ENCODE measurements at regions not wholly inside any gene's neighbourhood (a gene's known extent, or its start where the extent isn't known, plus 50 kb on each side); places are given as distances from the start of the nearest gene placed in this dataset.

DNA sequence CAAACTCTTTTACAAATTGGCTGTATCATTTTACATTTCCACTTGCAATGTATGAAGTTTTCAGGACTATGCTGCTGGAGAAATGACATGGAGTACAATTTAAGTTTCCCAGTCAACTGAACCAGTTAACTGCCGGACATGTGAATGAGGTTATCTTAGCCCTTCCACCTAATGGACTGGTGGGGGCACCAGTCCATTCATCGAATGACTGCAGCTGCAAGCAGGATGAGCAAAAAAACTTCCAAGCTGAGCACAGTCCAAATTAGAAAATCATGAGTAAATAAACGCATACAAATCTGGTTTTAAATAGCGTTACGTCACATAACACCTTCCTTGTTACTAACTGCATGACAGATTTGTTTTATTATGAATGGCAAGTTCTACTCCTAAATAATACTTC, 1131.5 kb downstream of the PCDH18 start:
- Histone ChIP-seq H3K56ac (ENCODE audit: extremely low read depth, insufficient read depth, low read length) (no peak overlapping the region), H2BK15ac (ENCODE audit: low read depth, low read length) (no peak overlapping the region), H3K27ac (ENCODE audit: insufficient read depth, low read length) (no peak overlapping the region), H2AK5ac (ENCODE audit: low read depth, low read length) (no peak overlapping the region), H4K5ac (ENCODE audit: low read depth, low read length) (no peak overlapping the region), H3K27me3 (ENCODE audit: control insufficient read depth, insufficient read depth, low read length) (no peaks in the 10 kb centered on the region), H3K9me3 (ENCODE audit: control insufficient read depth, insufficient read depth, low read length) (no peaks in the 10 kb centered on the region), H2BK20ac (ENCODE audit: low read depth, low read length) (no peak overlapping the region), H3K9me1 (ENCODE audit: insufficient read depth, low read length) (no peaks in the 10 kb centered on the region), H3K14ac (replicated peaks; ENCODE audit: low read depth, low read length) (no peak overlapping the region), H4K91ac (ENCODE audit: insufficient read depth, low read depth, low read length) (no peak overlapping the region), H3K23ac (ENCODE audit: low read depth, low read length) (no peak overlapping the region), H4K8ac (ENCODE audit: low read depth in 2 of 2, low read length in 2 of 2) (no peak overlapping the region), H4K20me1 (ENCODE audit: insufficient read depth, low read length) (no peaks in the 10 kb centered on the region), H3K4me3 (ENCODE audit: insufficient read depth, low read depth, low read length) (no peak overlapping the region), H3K36me3 (ENCODE audit: control insufficient read depth, insufficient read depth, low read length) (no peaks in the 10 kb centered on the region), H2AK9ac (replicated peaks; ENCODE audit: low read depth, low read length, poor library complexity) (no peak overlapping the region), H3K79me1 (ENCODE audit: low read depth in 1 of 2, low read length in 2 of 2) (no peaks in the 10 kb centered on the region), H3K4ac (ENCODE audit: low read depth, low read length) (no peak overlapping the region), H3K4me1 (ENCODE audit: control insufficient read depth, insufficient read depth, low read length) (no peaks in the 10 kb centered on the region), H2BK120ac (ENCODE audit: low read depth, low read length) (no peak overlapping the region), H2AFZ (replicated peaks; ENCODE audit: low read length, poor library complexity) (no peak overlapping the region), H3K18ac (ENCODE audit: low read depth, low read length) (no peak overlapping the region), H3K9ac (ENCODE audit: low read depth, low read length) (no peak overlapping the region), H2BK5ac (ENCODE audit: low read depth, low read length, poor library complexity, severe bottlenecking) (no peak overlapping the region), H3K4me2 (ENCODE audit: low read depth, low read length) (no peak overlapping the region)
- CTCF ChIA-PET = no interaction called here
- POLR2A ChIA-PET (ENCODE audit: unreplicated experiment) = no interaction called here
- no CpG with 5 or more reads among the region's 5 CpGs for WGBS, 2 experiments (ENCODE audit: extremely low coverage in 2 of 2, insufficient read length in 1 of 2)
- ATAC-seq (ENCODE audit: low read depth) (no peak), DNase-seq (no peak)
- intact Hi-C loops (cut with micrococcal nuclease) (no loop called here), dilution Hi-C loops (cut with HindIII; ENCODE audit: low sequenced_read_pairs, unreplicated experiment) (no loop called here), in situ Hi-C loops (cut with MboI; ENCODE audit: low sequenced_read_pairs) (no loop called here)
- TF ChIP-seq CHD1 (IDR thresholded peaks at IDR 0.05; ENCODE audit: low read depth, low read length) (no peak), BHLHE40 (IDR thresholded peaks at IDR 0.05; ENCODE audit: low read depth, low read length) (no peak), RCOR1 (IDR thresholded peaks at IDR 0.05; ENCODE audit: insufficient replicate concordance, low read length) (no peak), MAFK (IDR thresholded peaks at IDR 0.05; ENCODE audit: low read depth, low read length) (no peak), MXI1 (IDR thresholded peaks at IDR 0.05; ENCODE audit: borderline replicate concordance, low read depth, low read length) (no peak), SMC3 (IDR thresholded peaks at IDR 0.05; ENCODE audit: low read depth, low read length) (no peak), RFX5 (IDR thresholded peaks at IDR 0.05; ENCODE audit: low read depth, low read length) (no peak), NFE2L2 (IDR thresholded peaks at IDR 0.05; ENCODE audit: low read depth, low read length) (no peak), FOS (IDR thresholded peaks at IDR 0.05; ENCODE audit: low read depth, low read length) (no peak), MAZ (IDR thresholded peaks at IDR 0.05; ENCODE audit: borderline replicate concordance, low read depth, low read length) (no peak), RAD21 (IDR thresholded peaks at IDR 0.05; ENCODE audit: low read length) (no peak)
- TF ChIP-seq, protein P1, sequence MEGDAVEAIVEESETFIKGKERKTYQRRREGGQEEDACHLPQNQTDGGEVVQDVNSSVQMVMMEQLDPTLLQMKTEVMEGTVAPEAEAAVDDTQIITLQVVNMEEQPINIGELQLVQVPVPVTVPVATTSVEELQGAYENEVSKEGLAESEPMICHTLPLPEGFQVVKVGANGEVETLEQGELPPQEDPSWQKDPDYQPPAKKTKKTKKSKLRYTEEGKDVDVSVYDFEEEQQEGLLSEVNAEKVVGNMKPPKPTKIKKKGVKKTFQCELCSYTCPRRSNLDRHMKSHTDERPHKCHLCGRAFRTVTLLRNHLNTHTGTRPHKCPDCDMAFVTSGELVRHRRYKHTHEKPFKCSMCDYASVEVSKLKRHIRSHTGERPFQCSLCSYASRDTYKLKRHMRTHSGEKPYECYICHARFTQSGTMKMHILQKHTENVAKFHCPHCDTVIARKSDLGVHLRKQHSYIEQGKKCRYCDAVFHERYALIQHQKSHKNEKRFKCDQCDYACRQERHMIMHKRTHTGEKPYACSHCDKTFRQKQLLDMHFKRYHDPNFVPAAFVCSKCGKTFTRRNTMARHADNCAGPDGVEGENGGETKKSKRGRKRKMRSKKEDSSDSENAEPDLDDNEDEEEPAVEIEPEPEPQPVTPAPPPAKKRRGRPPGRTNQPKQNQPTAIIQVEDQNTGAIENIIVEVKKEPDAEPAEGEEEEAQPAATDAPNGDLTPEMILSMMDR (conservative IDR thresholded peaks at IDR 0.05; ENCODE audit: low read depth, low read length) = no peak
- TF ChIP-seq, protein P2, sequence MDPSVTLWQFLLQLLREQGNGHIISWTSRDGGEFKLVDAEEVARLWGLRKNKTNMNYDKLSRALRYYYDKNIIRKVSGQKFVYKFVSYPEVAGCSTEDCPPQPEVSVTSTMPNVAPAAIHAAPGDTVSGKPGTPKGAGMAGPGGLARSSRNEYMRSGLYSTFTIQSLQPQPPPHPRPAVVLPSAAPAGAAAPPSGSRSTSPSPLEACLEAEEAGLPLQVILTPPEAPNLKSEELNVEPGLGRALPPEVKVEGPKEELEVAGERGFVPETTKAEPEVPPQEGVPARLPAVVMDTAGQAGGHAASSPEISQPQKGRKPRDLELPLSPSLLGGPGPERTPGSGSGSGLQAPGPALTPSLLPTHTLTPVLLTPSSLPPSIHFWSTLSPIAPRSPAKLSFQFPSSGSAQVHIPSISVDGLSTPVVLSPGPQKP (IDR thresholded peaks at IDR 0.05; ENCODE audit: borderline replicate concordance, low read depth, low read length) = no peak
- TF ChIP-seq, protein P3, sequence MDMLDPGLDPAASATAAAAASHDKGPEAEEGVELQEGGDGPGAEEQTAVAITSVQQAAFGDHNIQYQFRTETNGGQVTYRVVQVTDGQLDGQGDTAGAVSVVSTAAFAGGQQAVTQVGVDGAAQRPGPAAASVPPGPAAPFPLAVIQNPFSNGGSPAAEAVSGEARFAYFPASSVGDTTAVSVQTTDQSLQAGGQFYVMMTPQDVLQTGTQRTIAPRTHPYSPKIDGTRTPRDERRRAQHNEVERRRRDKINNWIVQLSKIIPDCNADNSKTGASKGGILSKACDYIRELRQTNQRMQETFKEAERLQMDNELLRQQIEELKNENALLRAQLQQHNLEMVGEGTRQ (IDR thresholded peaks at IDR 0.05; ENCODE audit: low read depth, low read length) = no peak
- no TSS peak for BruUV-seq (replicated peaks)

All from IMR-90 (cell line).